CD4-positive, alpha-beta T cell treated with Interleukin-17A for 1 hour (primary cell): ENCODE measurements at regions not wholly inside any gene's neighbourhood (a gene's known extent, or its start where the extent isn't known, plus 50 kb on each side); places are given as distances from the start of the nearest gene placed in this dataset.

ENCODE experiments used
- DNase-seq: peaks from one replicate; pipeline ENCODE4 v3.0.0-alpha.2; 2020

DNA sequence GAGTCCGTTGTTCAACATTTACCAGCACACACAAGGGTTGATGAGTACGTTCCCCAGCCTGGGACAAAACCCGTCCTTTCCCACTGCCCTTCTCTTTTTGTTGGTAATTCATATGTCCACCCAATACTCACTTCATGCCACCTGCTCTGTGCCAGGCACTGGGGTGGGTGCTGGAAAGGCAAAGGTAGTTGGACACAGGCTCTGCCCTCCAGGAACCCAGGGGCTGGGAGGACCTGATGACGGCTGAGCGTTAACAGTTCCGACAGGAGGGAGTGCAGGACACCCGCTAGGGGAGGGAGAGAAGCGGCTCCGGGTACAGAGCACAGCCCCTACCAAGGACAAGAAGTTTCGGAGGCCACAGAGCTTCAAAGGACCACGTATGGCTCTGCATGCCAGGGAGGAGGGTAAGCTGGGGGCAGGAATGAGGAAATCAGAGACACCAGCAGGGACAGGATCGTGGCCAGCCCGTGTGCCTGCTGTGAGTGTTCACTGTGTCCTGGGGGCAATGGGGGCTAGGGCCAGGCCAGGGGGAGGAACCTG, 134.1 kb upstream of the GPC1 start:
- no peak for DNase-seq

DNA sequence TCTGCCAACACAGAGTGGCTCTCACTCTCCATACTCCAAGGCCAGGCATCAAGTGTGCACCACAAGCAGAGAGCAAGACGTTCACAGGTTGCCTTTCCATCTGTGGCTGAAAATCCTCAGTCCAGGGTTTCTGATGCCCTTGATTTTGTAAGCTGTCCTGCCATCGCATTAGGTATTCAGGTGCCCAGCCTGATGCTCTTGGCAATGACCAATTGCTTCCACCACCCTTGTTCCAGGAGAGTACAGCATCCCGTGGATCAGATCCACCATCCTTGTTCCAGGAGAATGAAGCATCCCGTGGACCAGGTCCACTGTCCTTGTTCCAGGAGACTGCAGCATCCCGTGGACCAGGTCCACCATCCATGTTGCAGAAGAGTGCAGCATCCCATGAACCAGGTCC, 133.4 kb upstream of the GPC1 start:
- no peak for DNase-seq

DNA sequence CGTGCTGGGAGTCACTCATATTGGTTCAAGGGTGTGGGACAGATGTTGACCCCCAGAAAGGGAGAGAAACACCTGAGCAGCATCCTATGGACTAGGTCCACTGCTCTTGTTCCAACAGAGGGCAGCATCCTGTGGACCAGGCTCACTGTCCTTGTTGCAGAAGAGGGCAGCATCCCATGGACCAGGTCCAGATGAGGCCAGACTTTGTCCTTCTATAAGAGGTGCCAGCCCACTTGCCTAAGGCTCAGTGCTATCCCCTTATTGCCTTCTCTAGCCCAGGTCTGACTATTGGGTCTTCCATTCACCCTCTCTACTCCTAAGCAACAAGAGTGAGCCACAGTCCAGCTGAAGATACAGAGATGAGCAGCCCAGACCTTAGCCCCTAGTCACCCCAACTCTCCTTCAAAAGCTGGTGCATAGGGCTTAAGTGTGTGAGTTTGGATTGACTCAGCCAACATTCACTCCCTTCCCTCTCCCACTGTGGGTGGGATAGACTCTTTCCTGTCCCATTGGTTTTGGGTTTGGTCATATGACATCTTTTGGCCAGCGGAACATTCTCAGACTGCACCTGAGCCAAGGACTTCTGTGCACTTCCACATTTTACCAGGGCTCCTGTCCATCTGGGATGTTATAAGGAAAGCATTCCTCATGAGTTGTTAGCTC, 132.4 kb upstream of the GPC1 start:
- no peak for DNase-seq

DNA sequence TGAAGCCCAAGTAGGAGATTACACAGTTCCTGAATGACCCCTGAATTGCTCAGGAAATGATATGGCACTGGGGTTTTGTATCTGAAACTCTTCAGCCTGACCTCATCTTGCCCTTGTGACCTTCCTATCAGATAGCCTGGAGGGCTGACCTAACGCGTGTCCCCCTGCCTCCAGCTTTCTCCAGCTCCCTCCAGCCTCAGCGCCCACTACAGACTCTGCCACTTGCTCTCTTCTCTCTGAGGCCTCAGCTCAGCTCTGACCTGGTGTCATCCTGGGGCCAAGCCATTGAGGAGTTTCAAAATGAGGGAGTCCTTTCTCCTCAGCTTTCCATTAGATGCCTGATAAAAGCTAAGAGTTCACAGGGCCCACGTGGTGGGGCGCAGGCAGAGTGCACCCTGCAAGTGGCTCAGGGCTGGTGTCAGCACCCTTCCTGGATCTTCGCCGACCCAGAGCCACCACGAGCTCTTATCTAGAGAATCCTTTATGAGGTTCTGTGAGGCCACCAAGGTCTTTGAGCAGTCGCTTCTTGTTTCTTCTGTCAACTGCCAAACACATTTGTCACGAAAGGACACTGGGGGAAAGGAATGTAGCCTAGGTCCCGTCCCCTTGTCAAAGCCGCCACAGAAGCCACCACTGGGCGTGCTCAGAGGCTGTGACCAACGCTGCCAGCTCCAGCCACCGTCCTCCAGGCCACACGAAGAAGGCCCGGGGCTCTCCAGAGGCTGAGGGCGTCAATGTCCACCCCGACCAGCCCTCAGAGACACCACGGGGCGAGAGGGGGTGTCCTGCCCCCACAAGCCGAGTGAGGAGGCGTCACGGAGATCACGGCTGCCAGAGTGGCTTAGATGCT, 131.3 kb upstream of the GPC1 start:
- no peak for DNase-seq

DNA sequence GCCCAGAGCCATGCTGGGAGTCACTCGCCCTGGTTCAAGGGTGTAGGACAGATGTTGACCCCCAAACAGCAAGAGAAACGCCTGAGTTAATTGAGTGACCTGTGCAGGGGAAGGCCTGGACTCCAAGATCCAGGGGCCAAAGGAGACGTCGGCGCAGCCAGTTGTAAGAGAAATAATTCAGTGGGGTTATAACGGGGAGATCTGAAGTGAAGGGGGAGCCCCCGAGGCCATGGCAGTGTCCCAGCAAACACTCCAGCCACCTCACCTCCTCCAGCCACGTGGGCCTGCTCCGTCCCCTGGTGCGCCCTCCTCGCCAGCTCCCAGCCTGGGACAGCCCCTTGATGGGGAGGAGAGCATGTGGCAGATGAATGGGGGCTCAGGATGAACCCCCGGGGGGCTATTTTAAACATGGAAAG, 130.7 kb upstream of the GPC1 start:
- DNase-seq, result no peak

DNA sequence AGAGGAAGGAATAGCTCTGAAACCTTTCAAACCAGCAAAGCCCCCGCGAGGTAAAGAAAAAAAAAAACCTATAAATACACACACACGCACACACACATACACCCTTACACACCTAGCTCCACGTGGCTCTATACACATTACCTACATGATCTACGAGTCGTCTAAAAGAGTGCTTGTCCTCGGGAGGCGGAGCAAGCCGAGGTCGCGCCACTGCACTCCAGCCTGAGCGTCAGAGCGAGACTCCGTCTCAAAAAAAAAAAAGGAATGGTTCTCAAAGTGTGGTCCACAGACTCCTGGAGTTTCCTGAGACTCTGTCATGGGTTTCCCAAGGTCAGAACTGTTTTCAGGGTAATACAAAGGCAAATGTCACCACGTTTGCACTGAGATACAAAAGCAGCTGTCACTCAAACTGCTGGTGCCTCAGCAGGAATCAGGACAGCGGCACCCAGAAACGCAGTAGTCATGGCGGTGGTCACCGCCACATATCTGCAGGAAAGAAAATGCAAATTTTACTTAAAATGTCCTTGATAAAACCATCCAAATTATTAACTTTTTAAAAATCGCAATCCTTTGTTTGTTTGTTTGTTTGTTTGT, 130.0 kb upstream of the GPC1 start:
- no peak for DNase-seq

DNA sequence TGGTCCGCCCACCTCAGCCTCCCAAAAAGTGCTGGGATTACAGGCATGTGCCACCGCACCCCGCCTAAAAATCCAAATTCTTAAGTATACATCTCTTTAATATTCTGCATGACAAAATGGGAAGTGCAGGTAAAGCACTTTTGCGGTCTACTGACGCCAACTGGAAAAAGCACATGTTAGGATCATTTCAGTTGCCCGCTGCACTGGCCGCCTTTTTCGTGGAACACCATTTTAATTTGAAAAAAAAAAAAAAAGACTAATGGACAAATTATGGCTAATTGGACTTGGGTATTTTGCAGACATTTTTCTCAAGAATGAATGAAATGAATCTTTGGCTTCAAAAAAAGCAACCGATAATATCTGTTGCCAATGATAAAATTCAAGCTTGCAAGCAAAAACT, 129.3 kb upstream of the GPC1 start:
- DNase-seq, result no peak

DNA sequence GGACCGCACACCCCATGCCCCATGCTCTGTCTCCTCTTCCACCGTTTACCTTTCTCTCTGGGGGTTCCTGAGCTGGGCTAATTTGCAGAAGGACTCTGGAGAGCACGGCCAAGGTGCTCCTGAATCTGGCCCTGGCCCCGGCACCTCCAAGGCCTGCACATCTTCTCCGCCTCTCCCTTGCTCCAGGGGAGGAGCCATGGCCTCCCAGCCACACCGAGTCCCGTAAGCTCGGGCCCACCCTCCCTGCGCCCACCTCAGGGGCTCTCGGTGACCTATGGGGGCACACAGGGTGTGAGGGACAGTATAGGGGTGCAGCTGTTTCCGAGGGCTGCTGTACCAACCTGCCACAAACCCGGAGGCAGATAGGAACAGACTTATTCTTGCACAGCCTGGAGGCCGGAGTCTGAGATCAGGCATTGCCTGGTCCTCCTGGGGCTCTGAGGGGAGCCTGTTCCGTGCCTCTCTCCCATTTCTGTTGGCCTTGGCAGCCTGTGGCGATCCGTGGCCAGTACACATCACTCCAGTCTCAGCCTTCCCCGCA, 127.3 kb upstream of the GPC1 start:
- no peak for DNase-seq

DNA sequence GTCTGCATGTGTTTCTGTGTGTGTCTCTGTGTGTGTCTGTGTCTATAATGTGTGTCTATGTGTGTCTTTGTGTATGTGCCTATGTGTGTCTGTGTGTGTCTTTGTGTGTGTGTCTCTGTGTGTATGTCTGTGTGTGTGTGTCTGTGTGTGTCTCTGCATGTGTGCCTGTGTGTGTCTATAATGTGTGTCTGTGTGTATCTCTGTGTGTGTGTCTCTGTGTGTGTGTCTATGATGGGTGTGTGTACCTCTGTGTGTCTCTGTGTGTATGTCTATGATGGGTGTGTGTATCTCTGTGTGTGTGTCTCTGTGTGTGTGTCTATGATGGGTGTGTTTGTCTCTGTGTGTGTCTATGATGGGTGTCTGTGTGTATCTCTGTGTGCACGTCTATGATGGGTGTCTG, 126.2 kb upstream of the GPC1 start:
- no peak for DNase-seq

DNA sequence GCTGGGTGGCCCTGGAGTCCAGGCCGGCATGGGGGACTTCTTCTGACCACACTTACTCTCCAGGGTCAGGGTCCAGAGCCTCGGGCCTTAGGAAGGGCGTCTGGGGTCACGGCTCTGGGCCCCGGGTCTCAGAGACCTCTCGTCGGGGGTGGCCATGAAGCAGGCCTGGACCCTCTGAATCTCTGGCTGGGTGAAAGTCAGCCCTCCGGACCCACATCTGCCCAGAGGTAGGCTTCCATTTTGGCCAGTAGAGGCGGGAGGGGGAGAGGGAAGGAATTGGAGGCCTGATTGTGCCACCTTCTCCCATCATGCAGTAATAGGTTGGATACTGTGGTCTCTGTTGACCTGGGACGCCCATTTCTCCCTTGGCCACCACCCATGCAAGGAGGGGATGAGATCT, 125.3 kb upstream of the GPC1 start:
- no peak for DNase-seq

DNA sequence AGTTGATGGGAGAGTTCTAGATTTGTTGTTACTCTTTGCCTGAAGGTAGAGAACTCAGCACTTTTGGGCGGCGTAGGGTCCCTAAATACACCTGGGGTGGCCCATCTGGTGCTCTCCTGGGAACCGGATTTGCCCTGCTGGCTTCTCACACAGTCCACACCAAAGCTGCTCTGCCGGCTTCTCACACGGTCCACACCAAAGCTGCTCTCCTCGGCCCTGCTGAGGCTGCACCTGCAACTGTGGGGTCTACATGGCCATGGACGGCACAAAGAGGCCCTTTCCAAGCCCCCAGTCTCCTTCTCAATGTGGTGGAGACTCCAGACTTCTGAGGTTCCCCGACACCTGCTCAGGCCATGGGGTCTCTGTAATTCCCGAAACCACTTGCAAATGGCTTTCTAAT, 124.8 kb upstream of the GPC1 start:
- no peak for DNase-seq

DNA sequence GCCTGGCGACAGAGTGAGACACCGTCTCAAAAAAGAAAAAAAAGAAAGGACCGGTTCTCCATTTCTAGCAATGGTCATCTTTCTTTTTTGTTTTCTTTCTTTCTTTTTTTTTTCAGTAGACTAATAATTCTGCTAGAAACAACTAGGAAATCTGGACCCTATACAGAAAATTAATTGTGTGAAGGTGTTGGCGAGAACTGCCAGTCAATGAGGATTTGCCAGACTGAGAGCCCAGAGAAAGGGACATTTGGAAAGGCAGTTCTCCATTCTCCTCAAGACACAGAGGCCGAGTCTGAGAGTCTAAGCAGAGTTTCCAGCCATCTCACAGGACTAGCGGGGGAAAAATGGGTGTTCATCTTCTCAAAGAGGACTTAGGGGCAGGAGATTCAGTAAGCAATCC, 123.6 kb upstream of the GPC1 start:
- no peak for DNase-seq

DNA sequence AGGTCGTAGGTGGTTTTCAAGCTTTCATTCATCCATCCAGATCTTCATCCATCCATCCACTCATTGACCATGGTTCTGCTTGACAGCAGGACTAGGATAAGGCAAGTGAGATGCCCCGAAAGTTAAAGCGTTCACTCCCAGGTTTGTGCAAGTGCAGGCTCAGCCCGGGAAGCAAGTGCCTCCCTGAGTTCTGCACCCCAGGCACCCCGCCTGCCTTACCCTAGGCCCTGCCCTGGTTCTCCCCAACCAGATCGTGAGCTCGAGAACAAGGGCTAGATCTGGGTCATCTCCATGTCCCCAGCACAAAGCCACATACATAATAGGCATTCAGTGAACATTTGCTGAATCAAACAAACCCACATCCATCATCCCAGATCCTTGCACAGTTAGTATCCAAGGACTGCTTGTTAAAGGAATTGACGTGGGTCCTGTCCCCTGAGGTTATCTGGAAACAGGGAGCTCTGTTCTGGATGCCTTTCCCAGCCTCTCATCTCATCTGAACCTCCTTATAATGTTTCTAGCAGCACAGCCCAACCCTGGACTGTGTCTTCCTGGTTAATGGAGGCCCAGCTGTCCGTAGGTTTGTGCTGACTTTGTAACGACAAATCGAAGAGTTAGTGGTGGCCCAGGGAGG, 116.1 kb upstream of the GPC1 start:
- no peak for DNase-seq

DNA sequence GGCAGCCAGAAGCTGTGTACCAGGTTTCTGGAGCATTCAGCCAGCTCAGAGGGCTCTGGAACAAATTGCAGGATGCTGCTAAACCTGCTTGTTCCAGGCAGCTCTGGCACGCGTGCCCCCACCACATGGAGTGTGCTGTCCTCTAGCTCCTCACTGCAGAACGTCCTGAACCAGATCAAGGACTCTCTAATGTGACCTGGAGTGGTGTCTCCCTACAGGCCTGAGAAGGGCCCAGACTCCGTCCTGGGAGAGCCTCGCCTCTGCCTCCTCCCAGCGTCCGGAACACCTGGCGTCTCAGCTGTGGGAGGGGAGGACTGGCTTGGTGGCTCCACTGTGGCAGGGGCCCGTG, 115.6 kb upstream of the GPC1 start:
- DNase-seq, result no peak

DNA sequence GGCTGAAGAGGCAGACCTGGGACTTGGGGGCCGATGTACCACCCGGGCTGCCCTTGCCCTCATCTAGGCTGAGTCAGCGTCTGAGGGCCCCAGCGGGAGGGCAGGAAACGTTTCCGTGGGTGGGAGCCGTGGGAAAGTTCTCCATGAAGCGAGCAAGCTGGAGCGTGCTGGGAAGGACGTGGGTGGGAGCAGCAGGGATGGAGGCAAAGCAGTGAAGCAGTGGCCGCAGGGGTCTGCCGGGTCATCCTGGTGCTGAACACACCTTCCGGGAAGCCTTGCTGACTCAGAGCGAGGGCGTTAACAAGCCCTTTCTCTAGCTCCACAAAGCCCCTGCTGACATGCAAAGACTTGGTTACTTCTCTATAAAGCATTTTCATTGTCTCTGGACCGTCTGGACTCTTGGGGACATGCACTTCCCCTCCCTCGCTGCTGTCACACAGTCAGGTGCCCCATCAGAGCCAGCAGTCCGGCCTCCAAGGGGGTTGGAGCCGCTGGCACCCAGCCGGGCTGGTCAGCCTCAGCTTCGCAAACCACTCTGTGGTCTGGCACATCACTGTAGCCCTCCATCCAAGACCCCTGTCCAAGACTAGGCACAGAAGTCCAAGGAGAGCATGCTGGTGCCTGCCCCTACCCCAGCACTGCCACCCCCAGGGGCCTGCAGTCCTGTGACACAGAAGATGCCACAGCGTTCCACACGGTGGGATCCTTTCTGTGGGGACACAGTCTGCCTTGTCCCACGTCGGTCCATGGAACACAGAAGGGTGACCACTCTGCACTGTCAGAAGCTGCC, 115.1 kb upstream of the GPC1 start:
- no peak for DNase-seq

DNA sequence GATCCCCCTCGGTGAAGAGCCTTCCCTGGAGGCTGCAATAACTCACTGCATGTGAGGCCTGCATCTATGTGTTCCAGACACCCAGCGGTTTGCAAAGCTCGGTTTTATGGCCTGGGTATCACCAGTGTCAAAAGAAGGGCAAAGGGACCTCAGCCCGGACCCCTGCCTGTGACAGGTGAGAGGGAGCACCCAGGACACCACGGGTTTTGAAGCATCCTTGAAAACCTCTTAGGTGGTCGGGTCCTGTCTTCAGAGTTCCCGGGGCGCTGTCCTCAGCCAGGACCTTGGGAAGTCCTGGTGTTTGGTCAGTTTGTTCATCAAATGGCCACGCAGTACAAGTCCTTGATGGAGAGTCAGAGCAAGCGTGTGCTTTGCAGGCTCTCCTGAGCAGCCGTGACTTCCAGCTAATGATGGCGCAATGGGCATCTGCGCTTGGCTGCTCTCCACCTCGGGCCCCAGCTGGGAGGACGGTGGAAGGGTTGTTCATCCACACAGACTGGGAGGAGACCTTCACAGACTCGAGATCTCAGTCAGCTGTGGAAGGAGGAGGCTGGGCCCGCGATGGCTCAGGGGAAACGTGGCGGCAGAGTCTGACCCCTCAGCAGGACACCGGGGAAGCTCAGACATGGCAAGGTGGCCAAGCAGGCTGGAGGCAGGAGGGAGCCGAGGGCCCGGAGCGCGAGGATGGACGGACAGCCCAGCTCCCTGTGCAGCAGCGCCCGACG, 113.1 kb upstream of the GPC1 start:
- no peak for DNase-seq

DNA sequence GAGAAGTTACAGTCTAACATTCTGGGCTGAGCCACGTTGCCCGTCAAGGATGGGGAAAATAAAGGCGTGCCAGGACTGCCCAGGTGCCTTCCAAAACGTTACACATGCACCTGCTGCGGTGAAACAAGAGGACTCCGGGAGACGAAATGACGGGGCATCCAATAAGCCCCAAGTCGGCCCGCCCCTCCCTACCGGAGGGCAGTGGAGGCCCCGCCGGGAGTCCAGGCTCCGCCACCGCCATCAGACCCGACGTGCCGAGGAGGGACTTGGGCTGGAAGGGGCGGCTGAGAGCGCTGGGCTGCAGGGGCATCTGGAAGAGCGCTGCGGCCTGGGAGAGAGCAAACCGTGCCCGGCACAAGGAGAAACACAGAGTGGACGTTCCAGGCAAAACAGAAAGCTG, 112.5 kb upstream of the GPC1 start:
- DNase-seq, result no peak

DNA sequence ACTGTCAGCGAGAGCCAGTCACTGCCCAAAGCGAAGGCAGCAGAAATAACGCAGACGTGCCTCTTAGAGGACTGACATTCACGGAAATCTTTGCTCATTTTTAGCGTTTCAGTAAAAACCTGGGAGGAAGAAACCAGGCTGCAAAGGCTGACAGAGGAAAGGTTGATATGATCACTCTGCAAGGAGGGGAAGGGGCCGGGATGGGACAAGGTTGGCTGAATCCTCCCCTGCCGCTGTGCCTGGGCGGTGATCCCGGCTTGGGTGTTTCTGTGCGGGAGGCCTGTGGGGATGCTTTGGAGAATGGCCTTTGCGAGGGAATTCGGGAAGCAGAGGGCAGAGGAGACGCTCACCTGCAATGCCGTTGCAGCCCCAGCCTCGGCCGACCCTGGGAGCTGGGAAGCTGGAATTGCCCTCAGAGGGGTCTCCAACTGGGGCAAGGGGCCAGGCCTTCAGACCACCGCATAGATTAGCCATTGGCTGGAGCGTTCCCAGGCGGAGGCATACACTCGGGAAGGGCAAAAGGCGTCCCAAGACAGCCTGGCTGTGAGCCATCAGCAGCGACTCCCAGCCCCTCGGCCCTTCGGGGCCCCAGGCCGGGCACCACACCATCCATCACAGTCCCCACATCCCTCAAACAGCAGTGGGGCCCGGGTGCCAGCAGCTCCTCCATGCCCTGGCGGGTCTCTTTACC, 111.7 kb upstream of the GPC1 start:
- DNase-seq, result no peak

DNA sequence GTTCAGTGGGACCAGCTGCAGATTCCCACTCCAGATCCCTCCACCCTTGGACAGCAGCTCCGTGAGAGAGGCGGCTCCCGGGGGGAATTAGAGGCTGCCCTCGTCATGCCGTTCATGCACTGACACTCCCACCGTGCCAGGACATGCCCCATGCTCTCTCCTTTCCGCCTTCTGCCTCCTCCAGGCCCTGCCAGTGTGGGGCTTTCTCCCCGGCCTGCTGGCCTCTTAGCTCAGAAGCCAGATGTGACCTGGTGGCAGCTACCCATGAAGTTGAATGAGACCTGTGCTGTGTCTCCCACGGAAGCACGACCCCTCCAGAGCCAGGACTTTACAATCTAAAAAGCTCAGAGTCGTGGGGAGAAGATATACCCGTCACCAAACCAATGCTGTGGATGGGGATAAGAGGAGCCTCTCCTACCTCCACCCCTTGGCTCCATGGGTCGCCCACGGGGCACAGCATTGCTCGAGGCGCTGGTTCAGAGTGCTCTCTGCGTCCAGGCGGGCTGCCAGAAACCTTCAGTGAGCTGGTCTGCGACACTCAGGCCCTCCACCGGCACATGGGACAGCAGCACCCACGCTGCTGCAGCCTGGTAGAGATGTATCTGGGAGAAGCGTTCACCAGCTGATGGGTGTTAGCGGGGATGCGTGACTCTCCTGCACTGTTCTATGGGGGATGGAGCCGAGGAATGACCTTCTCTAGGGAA, 111.0 kb upstream of the GPC1 start:
- DNase-seq, result no peak
